Activated gamma-delta T cell (primary cell): ENCODE measurements at regions not wholly inside any gene's neighbourhood (a gene's known extent, or its start where the extent isn't known, plus 50 kb on each side); places are given as distances from the start of the nearest gene placed in this dataset.

Experiments used
- DNase-seq: peaks from one replicate; lab custom pipeline; 2025; lab: John Stamatoyannopoulos, UW

DNA sequence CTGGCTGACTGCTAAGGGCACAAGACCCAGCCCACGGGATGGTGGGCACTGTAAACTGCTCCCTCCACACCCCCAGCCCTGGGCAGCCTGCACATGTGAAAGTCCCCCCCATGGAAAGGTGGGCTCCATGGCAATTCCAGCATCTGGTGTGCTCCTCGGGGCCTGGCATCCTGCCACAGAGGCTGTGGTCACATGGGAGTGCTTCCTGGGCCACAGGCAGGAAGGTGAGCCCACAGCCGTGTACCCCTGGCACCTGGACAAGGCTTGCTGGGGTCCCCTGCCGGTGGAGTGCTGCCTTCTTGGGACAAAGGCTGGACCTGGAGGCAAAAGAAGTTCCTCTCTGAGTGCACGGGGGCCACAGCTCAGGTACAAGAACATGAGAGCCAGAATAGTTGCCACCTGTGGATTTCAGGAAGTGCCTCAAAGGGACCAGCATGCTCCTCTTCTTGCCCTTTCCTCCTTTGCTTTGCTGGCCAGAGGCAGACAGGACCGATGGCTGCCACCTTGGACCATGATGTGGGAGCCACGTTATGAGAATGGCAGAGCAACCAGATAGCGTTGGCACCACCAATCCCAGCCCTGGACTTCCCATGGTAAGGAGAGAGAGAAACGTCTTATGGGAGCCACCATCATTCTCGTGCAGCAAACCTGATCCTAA, 120.2 kb upstream of the MLN start:
- no peak for DNase-seq

DNA sequence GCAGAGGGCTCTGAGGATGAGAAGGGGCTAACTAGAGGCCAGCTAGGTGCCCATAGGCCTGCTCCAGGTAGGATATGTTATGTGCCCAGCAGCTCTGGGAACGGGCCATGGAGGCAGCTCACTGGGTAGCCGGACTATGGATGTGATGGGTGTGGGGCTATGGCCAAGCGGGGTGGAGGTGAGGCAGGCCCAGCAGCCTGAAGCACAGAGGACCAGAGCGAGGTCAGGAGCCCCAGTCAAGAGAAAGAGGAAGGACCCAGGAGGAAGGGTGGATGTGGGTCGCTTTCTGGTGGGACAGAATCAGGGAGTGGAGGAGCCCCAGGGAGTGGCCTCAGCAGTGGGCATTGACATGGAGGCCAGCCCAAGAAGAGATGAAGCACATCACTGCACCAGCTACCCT, 117.9 kb upstream of the MLN start:
- no peak for DNase-seq

DNA sequence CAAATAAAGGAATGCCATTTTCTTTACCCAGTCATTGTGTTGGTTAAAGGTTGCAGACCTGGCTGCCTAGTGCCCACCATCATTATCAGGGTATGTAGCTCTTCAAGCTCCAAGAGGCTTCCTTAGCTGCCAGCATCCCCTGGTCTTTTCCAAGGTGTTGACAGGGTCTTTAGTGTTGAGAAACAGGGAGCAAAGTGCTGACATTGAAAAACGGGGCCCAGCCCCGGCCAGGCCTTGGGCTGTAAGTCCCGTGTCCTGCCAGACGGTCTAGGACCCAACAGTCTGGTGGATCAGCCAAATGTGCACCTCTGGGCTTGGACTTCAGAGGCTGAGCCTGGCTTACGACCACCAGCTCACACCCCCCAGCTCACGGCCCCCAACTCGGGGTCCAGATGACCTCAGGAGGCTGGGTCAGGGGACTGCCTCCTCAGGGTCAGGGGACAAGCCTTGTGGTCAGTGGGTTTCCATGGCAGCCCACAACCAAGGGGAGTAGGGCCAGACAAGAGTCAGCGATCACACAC, 114.4 kb upstream of the MLN start:
- DNase-seq = no peak

DNA sequence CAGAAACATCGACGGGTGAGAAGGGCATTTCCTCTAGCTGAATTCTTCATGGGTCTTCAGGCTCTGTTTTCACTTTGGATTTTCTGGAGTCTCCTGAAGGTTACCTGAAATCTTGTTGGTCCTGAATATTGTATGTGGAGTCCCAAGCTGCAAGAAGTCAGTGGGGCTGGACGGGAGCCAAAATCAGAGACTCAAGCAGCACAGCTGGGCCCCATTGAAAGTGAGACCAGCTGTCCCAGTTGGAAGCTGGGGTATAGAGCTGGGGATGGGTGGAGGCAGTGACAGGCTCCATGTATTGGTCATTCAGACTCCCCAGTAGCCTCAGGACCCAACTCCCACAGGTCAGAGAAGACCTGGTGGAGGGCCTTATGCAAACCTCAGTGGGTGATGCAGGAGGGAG, 111.3 kb upstream of the MLN start:
- no peak for DNase-seq

DNA sequence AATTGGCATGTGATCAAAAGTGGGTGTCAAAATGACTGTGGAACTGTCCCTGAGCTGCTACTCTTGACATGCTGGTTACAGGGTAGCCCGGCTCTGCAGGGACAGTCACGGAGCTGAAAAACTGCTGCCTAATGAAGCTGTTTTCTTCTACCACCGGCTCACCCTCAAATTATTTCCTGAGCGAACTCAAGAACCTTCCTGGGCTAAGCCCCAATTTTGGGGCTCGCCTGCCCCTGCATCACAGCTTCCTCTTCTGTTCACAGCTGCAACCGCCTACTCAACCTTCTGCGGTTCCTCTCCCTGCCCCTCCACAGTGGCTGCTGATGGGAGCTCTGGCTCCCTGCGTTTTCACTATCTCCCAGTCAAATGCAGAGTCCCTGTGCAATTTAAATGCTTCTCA, 110.8 kb upstream of the MLN start:
- DNase-seq = no peak

DNA sequence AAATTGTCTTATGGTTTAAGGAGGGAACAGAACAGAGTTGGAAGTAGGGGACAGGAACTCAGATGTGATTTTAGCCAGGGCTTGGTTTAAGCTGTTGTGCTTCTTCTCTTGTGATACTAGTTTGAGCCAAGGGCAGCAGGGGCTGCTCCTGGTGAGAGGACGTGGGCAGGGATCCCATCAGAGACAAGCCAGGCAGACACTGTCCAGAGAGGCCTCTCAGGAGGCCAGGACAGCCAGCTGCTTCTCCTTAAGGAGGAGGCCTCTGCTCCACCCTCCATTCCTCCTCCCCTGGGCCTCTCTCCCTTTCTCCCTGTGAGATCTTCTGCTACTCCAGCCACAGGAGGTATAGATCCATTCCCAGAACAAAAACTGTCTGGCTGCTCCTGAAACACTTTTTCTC, 108.4 kb upstream of the MLN start:
- no peak for DNase-seq

DNA sequence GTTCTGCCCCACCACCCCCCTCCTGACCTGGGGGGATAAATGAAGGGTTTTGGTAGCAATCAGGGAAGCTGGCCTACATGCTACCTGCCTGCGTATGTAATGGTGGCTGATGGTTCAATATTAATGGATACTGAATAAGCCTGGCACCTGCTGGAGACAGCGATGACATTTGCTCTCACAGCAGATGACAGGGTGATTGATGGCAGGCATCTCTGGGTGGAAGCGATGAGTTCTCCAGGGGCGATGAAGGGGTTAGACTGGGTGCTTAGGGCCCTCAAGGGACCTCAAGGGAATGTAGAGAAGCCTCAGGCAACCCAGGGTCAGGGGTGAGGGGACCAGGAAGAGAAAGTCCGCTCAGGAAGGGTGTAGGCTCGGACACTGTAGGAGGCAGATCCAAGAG, 107.7 kb upstream of the MLN start:
- DNase-seq = no peak

DNA sequence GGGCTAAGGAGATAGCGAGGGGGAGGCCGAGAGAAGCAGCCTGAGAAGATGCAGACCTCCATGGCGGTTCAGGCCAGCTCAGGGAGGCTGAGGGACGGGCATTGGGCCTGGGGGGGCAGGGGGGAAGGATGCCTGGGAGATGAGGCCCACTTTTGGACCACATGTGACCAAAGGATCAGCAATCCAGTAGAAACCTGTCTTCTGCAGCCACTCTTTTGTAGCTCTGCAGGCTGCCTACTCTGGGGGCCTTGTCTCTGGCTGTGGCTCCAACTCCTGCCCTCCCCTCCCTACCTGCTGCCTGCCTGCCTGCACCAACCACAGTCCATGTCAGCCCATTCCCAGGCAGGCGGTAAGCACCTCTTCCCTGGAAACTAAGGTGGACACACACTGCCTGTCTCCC, 106.8 kb upstream of the MLN start:
- DNase-seq = no peak

DNA sequence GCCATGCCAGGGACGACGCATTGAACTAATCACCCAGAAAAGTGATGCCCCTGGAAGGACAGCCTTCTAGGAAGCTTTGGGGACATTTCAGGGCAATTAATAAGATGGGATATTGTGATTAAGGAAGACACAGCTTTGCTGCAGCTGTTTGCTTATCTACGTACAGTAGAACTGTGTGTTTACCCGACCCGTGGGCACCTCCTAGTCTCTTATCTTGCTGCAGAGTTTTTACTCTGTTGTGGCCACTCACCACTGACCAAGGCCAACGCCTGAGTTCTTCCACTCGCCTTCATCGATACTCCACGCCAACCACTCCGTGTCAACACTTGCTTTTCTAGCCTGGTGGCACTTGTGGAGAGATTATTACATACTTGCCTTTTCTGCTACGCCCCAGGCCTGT, 105.9 kb upstream of the MLN start:
- no peak for DNase-seq

DNA sequence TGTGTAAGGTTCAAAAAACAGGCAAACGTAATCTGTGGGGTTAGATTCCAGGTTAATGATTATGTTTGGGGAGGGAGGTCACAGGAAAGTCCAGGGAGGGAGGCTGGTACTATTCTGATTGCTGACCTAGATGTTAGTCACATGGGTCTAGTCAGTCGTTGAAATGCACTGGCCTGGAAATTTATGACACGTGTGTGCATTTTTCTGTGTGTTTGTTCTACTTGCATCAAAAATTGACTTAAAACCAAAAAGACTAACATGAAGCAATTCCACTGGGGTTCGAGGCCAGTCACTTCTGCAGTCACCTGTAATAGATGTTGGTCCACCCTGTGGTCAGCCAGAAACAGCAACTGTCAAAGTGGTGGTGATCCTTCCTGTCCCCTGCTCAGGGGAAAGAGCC, 104.2 kb upstream of the MLN start:
- DNase-seq = no peak

DNA sequence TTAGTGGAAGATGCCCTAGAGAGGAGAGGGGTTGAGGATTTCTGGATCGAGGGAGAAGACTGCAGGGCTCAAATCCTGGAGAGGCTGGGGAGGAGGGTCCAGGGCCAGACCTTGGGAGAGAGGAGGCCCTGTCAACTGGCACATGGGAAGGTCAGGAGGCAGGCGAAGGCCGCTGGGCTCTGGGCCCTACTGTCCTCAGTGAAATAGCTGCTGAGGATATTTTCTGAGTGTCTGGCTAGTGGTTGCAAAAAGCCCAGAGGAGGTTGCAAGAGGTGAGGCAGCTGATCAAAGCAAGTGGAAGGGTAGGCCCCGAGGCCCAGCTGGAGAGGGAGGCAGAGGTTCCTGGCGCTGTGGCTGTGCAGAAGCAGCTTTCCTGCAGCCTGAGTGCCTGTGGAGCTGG, 103.4 kb upstream of the MLN start:
- no peak for DNase-seq

DNA sequence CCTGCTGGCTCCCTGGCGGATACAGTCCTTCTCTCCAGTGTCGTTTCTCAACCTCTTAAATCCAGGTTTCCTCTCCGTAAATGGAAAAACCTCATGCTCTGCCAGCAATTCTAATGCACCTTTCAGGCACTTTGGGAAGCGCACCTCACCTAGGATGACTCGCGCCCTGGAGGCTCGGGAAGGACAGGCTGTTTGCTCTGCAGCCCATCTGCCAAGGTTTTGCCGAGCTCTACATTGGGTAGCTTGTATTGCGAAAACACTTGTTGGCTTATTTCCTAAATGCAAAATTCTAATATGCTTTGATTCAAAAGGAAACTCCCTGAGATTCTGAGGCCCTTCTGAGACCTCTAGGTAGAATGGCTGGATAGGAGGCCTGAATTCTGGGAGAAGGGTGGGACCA, 102.6 kb upstream of the MLN start:
- no peak for DNase-seq

DNA sequence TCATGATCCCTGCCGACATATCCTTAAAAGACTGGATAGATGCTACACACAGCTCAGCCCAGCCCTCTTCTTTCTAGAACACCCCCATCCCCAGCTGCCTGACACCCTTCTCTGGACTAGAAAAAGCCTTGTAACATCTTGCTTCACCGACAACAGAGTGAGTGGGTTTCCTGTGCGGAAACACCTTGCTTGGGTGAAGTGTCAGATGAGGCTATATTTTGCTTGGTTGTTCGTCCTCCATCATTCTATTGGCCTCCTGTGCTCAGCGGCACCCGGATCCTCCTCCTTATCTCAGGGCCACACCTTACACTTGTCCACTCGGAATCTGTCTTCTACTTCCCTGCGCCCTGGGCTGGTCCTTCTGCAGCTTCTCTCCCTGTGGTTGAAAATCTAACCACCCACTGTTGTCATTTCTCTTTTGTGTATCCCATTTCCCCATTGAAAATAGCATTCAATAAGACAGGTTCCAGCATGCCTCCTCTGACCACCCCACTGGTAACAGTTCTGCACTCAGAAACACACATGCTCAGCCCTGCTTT, 101.3 kb upstream of the MLN start:
- DNase-seq = no peak

DNA sequence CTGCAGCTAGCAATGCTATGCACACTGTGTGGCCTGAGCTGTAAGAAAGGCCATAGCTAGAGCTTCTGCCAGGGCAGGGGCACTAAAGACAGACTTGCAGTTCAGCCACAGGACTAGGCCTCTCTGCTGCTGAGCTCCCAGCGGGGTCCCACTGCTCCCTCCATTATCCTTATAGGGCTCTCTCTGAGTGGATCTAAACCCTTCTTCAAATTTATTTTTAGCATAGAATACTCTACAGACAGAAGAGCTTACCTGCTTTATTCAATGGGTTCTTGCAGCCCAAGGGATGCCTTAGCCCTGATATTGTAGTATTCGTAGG, 100.9 kb upstream of the MLN start:
- DNase-seq = no peak

DNA sequence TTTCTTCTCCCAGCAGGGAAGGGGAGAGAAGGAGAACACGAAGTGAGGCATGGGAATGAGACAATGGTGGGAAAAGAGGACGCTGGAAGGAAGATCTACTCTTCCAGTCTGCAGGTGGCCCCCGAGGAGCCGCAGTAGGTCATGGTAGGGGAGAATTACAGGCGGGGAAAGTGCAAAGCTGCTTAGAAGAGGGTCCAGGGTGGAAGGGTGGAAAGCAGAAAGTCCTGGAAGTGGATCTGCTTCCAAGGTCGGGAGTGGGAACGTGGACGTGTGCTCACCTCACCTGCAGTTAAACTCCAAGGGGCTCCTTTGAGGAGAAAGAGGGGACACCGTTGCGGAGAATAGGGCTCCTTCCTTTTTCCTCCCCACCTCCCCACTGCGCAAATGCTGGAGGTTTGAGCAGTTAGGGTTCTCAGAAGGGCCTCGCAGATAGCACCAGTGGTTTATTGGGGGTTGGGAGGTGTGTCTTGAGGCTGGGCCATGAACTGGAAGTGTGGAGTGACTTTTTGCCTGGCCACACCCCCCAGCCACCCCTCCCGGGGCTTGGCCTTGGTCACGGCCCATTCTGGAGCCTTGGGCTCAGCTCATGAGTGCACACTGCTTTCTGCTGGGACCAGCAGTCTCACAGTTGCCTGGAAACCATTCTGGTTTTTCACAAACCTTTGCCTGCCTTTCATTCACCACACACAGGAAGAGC, 100.4 kb upstream of the MLN start:
- DNase-seq = peak; percentile 55

DNA sequence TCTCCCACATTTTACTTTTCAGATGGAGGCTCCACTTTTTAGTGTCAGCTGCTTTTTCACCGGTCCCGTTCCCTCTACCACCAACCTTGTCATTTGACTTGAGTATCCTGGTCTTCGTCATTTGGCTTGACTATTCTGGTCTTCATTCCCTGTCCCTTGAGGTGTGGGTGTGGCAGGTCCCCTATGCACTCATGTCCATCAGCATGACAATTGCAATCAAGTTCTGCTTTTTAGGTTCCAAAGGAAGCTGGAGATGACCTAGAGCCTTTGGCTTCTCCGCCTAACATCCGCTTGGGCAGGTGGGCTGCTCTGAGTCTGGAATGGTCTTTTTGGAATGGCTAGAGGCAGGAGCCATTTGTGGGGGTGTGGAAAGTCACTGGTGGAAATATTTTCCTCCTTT, 99.8 kb upstream of the MLN start:
- no peak for DNase-seq

DNA sequence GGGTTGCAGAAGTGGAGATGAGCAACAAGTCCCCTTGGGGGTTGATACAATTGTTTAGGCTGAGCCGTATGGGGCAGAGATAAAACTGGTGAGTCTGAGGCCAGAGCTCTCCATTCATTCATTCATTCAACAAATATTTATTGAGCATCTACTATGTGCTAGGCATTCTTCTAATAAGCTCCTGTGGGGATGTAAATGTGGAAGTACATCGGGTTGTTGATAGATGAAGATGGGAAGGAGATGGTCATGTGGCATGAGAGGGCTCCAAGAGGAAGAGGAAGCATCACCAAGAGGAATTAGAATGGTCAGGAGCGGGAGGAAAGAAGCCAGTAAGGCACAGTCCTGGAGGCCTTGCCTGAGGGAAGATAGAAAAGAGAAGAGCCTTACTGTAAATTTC, 98.7 kb upstream of the MLN start:
- DNase-seq = no peak

DNA sequence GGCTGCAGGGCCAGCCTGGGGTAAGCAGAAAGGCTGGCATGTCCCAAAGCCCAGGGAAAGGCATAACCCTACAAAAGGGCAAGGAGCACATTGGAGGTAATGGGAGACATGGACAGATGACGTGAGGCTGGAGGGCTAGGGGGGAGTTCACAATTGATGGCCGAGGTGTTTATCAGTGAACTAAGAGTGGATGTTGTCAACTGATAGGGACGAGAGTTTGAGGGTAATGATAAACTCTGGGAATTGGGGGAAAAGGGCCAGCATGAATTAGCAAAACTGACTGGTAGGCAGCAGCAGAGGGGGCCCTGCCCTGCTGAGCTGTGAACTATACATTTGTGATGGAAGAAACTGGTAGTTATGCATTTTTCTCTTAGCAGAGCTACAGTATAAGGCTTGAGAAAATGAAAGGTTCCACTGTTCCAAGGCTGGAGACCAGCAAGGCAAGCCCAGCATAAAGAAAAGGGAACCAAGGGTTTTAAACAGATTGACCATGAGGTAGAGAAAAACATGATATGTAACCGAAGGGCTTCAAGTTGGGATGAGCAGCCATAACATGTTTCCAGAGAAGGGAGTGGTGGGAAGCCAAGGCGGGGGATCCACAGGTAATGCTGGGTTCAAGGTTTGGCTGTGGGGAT, 98.1 kb upstream of the MLN start:
- DNase-seq = no peak

DNA sequence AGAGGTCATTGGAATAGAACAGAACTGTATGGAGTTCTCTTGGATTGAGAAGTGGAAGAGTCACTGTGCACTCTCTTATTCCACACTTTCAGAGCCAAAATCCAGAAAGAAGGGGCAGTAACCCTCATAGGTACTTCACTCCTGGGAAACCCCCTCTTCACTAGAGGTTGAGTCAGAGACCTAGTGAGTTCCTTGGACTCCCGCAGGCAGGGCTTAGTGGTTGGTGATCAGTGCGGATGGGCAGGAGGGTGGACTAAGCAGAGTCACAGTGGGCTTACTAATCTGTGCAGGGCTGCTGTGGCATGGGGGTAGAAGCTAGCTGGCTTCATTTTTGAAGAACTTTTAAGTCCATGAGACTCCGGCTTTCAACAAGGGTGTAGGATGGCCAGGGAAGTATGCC, 95.0 kb upstream of the MLN start:
- no peak for DNase-seq

DNA sequence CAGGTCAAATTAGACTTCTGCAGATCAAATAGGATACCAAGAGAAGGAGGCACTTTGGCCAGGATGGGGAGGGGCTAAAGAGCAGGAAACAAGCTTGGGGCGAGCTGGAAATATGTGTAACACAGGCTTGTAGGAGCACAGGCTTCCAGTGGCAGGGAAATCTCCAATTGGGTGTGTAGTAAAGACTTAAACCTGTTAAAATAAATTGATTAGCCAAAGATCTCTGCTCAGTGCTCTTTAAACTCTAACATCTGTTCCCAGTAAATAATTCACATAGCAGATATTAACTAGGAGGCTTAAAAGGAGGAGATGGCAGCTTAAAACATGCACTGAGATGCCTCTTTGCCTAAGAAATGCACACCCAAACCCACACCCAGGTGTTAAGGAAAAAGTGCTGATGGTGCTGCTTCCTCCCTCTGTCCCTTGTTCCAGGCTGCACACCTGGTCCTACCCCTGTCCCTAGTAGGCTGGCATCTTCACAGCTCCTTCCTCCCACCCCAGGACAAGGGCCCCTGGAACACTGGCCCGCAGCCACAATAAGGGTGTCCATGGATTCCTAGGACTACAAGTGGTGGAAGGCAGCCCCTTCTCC, 93.5 kb upstream of the MLN start:
- DNase-seq = no peak

DNA sequence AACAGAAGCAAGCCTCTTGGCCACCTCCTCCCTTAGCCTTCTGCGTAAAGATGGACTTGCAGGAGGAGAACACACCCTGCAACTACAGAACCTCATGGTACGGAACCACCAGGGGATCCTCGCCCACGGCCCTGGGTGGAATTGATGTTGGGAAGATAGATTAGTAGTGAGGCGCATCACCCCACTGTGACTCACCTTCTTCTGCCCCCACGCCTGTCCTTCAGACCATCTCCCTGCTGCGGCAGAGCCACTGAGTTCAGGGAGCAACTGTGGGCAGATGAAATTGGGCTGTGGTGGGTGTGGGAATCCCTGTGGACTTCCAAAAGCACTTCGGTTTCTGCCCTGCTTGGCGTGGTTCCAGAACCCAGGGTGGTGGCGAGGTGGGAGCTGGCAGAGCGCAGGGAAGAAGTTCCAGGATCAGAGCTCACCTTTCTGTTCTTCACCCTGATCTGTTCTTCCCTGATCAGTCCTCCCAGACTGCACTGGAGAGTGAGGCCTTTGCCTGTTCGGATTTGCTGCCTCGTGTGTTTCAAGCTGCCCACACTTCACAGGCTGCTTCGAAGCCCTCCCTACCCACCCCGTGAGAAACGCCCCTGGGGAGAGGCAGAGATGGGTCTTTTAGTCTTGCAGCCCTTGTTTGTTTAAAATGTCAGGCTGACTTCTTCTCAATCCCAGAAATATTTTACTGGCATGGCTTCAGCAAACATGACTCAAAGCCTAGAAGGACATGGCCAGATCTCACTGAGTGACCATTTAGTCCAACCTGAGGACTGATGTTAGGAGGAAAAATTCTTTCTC, 92.8 kb upstream of the MLN start:
- no peak for DNase-seq

DNA sequence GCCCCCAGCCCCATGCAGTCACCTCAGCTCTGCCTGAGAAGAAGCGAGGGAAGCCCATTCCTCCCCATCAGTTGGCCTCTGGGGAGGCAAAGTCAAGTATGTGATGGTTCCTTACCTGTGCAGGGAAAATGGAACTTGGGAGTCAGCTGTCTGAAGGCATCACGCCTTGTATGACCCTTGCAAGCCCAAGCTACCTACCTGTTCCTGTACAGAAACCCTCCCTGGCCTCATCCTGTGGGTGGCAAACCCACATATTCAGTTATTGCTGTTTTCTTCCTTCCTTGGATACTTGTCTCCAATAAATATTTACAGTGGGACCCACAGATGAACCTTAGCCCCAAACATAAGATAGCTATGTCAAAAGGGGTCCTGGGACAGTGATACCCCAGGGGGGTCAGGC, 92.2 kb upstream of the MLN start:
- no peak for DNase-seq
